Kidney epithelial cell (primary cell): ENCODE measurements at regions not wholly inside any gene's neighbourhood (a gene's known extent, or its start where the extent isn't known, plus 50 kb on each side); places are given as distances from the start of the nearest gene placed in this dataset.

Source experiments
- DNase-seq: peaks from one replicate; pipeline ENCODE4 v3.0.0-alpha.2; 2010; ENCODE audit warnings: low read depth
- H3K27me3 ChIP-seq: 2 replicates; pipeline ENCODE4 v1.6.0; 2011; ENCODE audit warnings: low read length; ENCODE audit not compliant: control insufficient read depth, insufficient read depth
- H3K36me3 ChIP-seq: 2 replicates; pipeline ENCODE4 v1.5.1; 2011; ENCODE audit warnings: low read length; ENCODE audit not compliant: control insufficient read depth, insufficient read depth
- H3K4me3 ChIP-seq: 2 replicates; pipeline ENCODE4 v1.5.1; 2011; ENCODE audit warnings: low read depth, mild to moderate bottlenecking, control low read depth, low read length
- CTCF ChIP-seq: IDR thresholded peaks from 2 replicates; pipeline ENCODE4 v1.5.1; 2011; ENCODE audit warnings: mild to moderate bottlenecking, moderate library complexity, low read length, control low read depth, inconsistent platforms; ENCODE audit not compliant: insufficient read depth, poor library complexity, severe bottlenecking

GRCh38 chr6:153625089-153625488, 414.0 kb upstream of the OPRM1 start:
- Histone ChIP-seq H3K36me3 (no peaks in the 10 kb centered on the region), H3K27me3 (no peaks in the 10 kb centered on the region), H3K4me3 (no peak overlapping the region)
- DNase-seq: peak; percentile 19
- TF ChIP-seq CTCF: no peak

- no peak for TF ChIP-seq CTCF
- H3K27me3 ChIP-seq: no peaks in the 10 kb centered on the region
- no peaks in the 10 kb centered on the region for H3K36me3 ChIP-seq
- no peak for DNase-seq
- no peak overlapping the region for H3K4me3 ChIP-seq
These were observed 414.5 kb upstream of the OPRM1 start for GRCh38 chr6:153624528-153624927.

- no peak for DNase-seq
- Histone ChIP-seq H3K27me3 (no peaks in the 10 kb centered on the region), H3K36me3 (no peaks in the 10 kb centered on the region), H3K4me3 (no peak overlapping the region)
- no peak for TF ChIP-seq CTCF
These were observed 415.5 kb upstream of the OPRM1 start for GRCh38 chr6:153623496-153623895.

GRCh38 chr6:153621491-153621890, 417.5 kb upstream of the OPRM1 start:
- no peak for TF ChIP-seq CTCF
- DNase-seq: no peak
- H3K4me3 ChIP-seq: no peak overlapping the region
- no peaks in the 10 kb centered on the region for H3K36me3 ChIP-seq
- H3K27me3 ChIP-seq: no peaks in the 10 kb centered on the region

- DNase-seq: no peak
- H3K27me3 ChIP-seq: no peaks in the 10 kb centered on the region
- no peak overlapping the region for H3K4me3 ChIP-seq
- no peaks in the 10 kb centered on the region for H3K36me3 ChIP-seq
- TF ChIP-seq CTCF: no peak
These were observed 418.0 kb upstream of the OPRM1 start for GRCh38 chr6:153621070-153621469.

- no peak for DNase-seq
- Histone ChIP-seq H3K36me3 (no peaks in the 10 kb centered on the region), H3K27me3 (no peaks in the 10 kb centered on the region), H3K4me3 (no peak overlapping the region)
- TF ChIP-seq CTCF: no peak
These were observed 420.4 kb upstream of the OPRM1 start for GRCh38 chr6:153618371-153619322.
